Suppressor macrophage treated with lipopolysaccharide for 4 hours (primary cell): ENCODE measurements at regions not wholly inside any gene's neighbourhood (a gene's known extent, or its start where the extent isn't known, plus 50 kb on each side); places are given as distances from the start of the nearest gene placed in this dataset.
"Not testable (repeated sequence)": the region's sequence is repeated elsewhere in the genome, so short reads cannot be mapped to it uniquely, and the experiment has no call there.

Experiments used
- DNase-seq: peaks from one replicate; pipeline ENCODE4 v3.0.0-alpha.2; 2020

DNA sequence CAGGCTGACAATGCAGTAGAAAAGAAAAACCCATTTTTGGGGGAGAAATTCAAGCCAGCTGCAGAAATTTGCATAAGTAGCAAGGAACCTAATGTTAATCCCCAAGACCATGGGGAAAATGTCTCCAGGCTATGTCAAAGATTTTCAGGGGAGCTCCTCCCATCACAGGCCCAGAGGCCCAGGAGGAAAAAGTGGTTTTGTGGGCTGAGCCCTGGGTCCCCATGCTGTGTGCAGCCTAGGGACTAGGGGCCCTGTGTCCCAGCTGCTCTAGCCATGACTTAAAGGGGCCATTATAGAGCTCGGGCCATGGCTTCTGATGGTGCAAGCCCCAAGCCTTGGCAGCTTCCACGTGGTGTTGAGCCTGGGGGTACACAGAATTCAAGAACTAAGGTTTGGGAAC lies 719.0 kb downstream of the TLE1 start:
- DNase-seq = not testable (repeated sequence)

- DNase-seq = no peak
Measured at GRCh38 chr9:80968611-80969010, 720.7 kb downstream of the TLE1 start.

DNA sequence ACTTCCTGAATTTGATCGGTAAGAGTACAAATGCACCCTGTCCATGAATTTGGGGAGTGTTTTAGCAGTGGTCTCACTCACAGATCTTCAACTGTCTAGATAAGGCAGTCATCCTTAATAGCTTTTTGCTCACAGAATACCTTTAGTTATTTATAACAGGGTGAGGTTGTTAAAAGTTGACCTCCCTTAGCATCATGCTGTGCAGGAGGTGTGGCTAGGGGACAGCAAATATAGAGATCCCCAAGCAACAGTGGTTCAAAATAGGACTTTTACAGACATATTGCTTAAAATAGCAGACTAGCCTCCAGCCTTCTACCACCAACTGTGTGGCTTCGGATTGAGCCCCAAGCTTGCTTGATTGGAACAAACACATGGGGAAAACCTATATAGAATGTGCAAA lies 724.4 kb downstream of the TLE1 start:
- DNase-seq = no peak

DNA sequence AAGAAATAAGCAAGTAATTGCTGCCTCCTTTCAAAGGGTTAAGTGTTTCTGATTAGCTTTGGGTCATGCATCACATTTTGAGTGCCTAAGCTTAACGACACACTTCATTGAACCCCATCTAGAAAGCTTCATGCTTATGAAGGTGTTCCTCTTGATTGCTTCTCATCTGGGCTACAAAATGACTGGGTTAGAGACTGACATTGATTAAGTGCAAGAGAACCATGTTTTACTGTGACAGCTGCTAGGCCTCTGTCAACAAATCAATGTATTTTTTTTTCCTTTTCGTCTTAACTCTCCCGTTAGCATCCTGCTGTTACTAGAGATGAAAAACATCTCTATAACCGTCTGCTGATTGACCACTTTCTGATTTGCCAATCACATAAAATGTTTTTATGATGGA lies 725.0 kb downstream of the TLE1 start:
- DNase-seq = no peak

GRCh38 chr9:80957801-80958200 lies 731.5 kb downstream of the TLE1 start:
- DNase-seq = no peak

GRCh38 chr9:80954521-80954920 lies 734.8 kb downstream of the TLE1 start:
- DNase-seq = no peak

DNA sequence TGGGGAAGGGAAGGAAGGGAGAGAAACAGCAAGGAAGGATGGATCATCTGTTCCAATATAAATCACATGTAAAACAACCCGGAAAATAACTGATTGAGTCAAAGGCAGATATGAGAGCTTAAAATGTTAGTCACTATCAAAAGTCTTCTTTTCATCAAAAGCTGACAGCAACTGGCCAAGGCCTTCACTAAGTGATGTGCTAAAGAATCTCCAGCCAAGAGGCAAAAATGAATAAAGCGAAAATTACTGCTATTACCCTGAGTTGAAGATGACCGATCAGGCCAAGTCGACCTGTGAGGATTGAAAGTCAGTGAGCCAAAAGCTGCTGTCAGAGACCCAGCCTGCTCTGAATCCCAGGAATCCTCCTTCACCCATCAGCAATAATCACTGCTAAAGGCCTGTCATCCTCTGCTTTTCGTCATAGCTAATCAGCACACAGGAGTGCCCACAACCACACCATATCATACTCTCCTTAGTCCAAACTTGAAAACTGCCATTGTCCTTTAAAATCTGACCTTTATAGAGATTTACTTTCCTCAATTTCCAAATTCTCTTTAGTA lies 736.9 kb downstream of the TLE1 start:
- no peak for DNase-seq

- no peak for DNase-seq
Measured at GRCh38 chr9:80951675-80952074, 737.7 kb downstream of the TLE1 start.

GRCh38 chr9:80948876-80949275 lies 740.5 kb downstream of the TLE1 start:
- no peak for DNase-seq

GRCh38 chr9:80948066-80948465 lies 741.3 kb downstream of the TLE1 start:
- no peak for DNase-seq

DNA sequence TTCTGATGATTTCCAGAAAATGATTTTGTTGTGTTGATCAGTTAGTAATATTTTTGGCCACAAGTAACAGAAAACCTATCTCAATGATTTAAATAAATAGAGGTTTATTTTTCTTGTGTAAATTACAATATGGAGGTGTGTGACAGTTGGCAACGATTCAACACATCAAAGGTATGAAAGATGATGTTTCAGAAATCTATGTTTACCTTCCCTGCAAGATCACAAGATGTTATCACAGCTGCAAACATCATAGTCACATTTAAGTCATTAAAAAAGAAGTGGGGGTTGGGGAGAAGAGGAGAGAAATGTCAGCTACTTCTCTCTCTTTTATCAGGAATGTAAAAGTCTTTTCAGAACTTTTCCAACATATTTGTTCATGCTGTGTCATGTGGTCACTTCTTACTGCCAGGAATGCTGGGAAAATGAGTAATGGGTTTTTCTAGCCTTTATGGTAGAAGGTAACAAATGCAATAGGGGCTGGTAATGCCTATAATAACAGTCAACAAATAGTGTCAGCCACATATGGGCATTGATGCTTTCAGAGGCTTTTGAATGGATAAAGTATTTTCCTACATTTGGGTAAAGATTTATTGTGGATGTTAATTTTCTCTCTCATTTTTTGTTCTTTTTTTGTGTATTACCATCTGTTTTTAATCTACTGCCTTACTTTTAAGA lies 742.7 kb downstream of the TLE1 start:
- no peak for DNase-seq

- DNase-seq = no peak
Measured at GRCh38 chr9:80945436-80945835, 743.9 kb downstream of the TLE1 start.

- DNase-seq = no peak
Measured at GRCh38 chr9:80937645-80938044, 751.7 kb downstream of the TLE1 start.

GRCh38 chr9:80934095-80934494 lies 755.3 kb downstream of the TLE1 start:
- no peak for DNase-seq

GRCh38 chr9:80932947-80933780 lies 756.2 kb downstream of the TLE1 start:
- DNase-seq = no peak

GRCh38 chr9:80932181-80932580 lies 757.2 kb downstream of the TLE1 start:
- DNase-seq = no peak

DNA sequence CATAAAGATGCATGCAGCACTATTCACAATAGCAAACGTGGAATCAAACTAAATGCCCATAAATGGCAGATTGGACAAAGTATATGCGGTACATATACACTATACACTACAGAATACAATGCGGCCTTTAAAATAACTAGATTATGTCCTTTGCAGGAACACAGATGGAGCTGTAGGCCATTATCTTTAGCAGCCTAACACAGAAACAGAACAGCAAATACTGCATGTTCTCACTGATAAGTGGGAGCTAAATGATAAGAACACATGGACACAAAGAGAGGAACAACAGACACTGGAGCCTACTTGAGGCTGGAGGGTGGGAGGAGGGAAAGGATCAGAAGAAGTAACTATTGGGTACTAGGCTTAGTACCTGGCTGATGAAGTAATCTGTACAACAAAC lies 758.2 kb downstream of the TLE1 start:
- DNase-seq = no peak

GRCh38 chr9:80928697-80929096 lies 760.6 kb downstream of the TLE1 start:
- no peak for DNase-seq

DNA sequence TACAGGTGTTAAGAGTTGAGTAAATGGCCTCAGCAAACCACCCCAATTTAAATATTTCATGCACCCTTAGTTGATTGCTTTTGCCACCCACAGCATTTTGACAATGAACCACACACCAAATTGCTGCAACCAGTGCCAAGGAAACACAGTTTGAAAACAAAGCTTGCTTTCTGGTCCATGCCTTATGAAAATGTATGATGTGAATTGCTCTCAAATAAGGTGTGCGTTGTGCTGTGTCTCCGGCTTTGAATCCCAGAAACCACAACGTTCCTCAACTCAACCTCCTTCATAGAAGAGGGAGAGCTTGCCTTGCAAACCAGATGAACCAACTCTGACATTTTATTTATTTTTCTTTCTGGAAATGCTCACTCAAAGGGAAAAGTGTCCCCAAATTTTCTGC lies 762.7 kb downstream of the TLE1 start:
- no peak for DNase-seq

GRCh38 chr9:80922544-80922943 lies 766.8 kb downstream of the TLE1 start:
- no peak for DNase-seq

DNA sequence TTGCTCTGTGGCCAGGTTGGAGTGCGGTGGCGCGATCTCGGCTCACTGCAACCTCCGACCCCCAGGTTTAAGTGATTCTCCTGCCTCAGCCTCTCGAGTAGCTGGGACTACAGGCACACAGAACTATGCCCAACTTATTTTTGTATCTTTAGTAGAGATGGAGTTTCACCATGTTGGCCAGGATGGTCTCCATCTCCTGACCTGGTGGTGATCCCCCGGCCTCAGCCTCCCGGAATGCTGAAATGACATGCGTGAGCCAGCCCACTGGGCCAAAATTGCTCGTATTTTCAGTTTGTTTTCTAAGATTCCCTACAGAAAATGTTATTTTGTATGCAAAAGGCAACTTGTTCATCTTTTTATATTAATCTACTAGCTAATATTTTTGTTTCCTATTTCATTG lies 782.6 kb downstream of the TLE1 start:
- DNase-seq = no peak

DNA sequence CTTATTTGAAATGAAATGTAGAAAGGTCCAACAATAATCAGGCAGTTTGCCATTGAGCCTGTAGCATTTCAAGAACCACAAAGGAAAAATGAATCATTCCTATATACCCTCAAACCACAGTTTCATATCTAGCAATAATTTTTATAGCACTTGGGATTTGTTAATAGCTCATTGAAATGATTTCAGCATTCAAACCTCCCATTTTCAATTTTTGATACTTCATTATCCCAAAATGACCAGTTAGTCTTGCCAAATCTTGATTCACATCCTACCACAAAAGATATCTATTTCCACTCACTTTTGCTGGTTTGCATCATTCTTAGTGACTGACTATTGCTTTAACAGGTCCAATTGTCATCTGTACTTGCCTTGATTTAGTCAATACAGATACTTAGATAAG lies 790.1 kb downstream of the TLE1 start:
- no peak for DNase-seq

GRCh38 chr9:80893190-80893589 lies 796.2 kb downstream of the TLE1 start:
- no peak for DNase-seq

GRCh38 chr9:80892703-80893102 lies 796.6 kb downstream of the TLE1 start:
- DNase-seq = no peak
